GM18508 (cell line): ENCODE measurements at regions not wholly inside any gene's neighbourhood (a gene's known extent, or its start where the extent isn't known, plus 50 kb on each side); places are given as distances from the start of the nearest gene placed in this dataset.
"Not testable (repeated sequence)": the region's sequence is repeated elsewhere in the genome, so short reads cannot be mapped to it uniquely, and the experiment has no call there.

Experiments
- ATAC-seq: cut with Tn5 transposase; IDR thresholded peaks from one replicate; pipeline ENCODE4 v1.9.1; 2021; ENCODE audit warnings: moderate number of reproducible peaks; ENCODE audit not compliant: insufficient read depth, unreplicated experiment

- no peak for ATAC-seq
Observed at GRCh38 chr7:155953781-155954549, 141.7 kb upstream of the SHH start.

DNA sequence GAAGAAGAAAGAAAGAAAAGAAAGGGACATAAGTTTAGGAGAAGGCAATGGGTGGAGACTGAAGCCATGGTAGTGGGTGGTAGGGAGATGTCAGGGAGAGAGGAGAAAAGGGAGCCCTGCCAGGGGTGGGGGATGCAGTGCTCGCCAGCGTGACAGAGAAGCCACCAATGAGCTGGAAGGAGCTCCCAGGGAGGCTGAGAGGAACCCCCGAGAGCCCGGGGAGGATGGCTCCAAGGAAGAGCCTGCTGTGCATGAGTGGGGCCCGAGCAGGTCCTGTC, 141.2 kb upstream of the SHH start:
- ATAC-seq = no peak

- ATAC-seq = no peak
Observed at GRCh38 chr7:155951554-155952158, 139.4 kb upstream of the SHH start.

DNA sequence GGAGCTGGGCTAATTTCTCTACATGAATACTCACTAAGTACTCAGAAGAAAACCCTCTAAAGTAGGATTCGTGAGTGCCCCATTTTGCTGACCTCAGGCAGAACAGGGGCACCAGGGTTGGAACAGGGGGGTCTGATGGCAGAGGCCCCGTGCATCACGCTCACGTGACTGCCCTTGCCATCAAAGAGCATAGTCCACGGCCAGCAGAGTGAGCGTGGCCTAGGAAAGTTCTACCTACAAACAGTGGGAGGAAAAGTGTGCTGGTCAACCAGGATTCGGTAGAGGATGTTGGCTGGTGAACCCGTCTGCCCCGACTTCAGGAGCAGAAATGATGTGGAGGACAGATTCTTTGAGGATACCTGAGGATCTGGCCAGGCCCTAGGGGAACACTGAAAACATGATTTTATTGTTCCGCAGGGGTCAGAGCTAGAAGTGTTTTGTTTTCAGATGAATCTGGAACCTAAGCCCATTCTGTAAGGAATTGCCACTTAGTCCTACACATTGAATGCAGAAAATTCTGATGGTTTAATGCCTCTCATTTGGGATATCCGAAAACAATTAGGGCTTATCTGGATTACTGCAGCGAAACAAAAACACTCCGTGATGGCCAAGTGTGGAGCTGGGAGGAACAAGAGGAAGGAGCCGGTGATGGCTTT, 138.8 kb upstream of the SHH start:
- no peak for ATAC-seq

GRCh38 chr7:155948845-155949244, 136.6 kb upstream of the SHH start:
- ATAC-seq = no peak

DNA sequence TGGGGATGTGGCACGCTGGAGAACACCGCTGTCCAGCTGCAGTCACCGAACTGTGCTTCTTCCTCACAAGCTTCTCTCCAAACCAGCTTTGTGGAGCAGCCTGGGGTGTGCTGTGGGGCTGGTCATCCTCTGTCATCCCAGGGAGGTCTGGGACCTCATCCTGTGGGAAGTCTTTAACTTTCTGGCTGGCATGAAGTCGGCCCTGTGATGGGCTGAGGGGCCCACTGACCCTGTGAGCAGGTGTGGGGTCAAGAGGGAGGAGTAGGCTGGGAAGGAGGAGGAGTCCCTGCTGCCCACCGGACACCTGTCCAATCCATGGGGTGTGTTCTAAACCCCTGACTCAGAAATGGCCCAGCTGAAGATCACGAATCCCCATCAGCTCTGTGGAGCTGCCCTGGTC, 136.2 kb upstream of the SHH start:
- ATAC-seq = no peak

DNA sequence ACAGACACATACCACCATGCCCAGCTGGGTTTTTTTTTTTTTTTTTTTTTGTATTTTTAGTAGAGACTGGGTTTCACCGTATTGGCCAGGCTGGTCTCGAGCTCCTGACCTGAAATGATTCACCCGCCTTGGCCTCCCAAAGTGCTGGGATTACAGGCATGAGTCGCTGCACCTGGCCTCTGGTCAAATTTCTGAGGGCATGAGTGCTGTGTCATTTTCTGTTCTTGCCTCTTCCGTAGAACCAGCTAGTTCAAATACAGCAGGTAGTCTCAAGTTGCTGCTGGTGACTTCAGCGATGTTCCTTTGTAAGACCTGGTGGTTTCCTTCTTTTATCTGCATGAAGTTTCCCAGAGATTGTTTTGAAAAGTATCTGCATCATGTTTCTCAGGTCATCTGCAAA, 134.8 kb upstream of the SHH start:
- no peak for ATAC-seq

DNA sequence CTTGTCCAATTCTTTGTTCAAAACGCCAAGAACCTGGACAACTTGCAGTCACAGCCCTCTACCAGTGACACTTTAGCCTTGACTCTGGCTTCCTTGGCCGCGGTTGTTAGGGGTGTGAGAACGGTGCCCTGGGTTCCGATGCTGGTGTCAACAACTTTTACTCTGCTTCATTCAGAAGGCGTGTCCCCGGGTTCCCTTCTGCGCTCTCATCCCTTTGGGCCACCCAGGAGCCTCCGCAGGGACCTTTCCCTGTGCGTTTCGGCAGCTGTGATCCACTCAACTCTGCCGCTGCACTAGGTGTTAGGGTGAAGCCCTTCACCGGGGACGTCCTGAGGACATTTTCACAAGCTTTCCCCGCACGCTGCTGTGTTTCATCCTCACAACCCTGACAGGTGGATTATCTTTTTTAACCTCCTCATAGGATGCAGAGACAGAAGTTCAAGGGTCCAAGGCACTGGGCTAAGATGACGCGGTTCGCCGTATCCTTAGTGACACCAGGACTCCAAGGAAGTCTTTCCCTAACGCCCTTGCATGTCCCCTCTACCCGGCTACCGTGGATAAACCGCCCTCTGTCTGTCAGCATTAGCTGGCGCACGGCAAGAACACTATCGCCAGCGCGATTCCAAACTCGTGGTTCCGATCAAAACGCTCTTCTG, 133.5 kb upstream of the SHH start:
- no peak for ATAC-seq

- no peak for ATAC-seq
Observed at GRCh38 chr7:155944901-155945300, 132.6 kb upstream of the SHH start.

DNA sequence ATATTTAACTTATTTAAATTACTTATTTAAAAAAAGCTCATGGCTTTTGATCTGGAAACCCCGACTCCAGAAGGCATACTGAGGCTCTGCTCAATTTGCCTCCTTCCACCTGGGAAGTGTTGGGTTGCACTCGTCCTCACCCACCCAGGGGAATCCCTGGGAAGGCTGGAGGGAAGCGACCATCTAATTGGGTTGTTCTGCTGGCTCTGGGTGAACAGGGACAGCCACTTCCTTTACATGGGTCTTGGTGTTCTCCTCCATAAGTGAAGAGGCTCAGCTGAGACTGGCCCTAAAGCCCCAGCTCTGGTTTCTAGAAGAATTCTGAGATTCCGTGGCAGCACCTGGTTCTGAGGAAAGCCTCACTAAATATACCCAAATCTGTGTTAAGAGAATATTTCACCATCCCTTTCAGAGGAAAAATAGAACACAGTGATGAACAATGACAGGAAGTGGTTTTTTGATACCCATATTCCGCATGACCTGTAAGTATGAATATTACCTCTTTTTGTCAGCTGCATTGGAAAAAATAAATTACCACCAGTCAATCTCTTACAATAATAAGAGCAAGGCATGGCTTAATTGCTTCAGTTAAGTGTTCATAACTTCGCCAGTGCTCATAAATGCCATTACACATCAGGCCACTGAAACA, 131.1 kb upstream of the SHH start:
- ATAC-seq = no peak

DNA sequence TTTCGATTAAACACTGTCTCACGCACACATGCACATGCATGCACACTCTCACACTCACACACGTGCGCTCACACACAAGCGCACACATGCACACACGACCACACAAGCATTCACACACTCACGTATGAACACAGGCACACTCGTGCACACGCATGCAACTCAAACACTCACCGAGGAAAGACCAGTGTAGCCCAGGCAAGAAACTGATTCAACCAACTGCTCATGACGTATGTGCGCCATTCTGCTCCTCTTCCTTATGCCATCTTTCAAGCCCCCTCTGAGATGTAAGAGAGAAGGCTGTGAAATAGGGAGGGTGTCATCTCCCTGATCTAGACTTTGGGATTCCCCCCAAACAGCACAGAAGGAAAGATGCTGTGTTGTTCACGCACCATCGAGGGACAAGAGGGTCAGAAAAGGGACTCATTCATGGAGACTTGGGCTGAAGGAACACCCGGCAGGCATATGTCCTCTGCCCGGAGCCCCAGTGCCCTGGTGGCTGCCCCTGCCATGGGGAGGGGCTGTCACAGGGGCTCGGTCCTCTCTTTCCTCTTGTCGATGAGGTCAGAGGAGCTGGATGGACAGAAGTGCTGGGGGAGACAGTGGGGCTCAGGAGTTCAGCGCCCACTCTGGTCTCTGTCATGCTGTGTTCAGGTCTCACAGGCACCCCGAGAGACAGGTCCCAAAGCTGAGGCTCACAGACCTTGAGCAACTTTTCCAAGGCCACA, 130.1 kb upstream of the SHH start:
- no peak for ATAC-seq

DNA sequence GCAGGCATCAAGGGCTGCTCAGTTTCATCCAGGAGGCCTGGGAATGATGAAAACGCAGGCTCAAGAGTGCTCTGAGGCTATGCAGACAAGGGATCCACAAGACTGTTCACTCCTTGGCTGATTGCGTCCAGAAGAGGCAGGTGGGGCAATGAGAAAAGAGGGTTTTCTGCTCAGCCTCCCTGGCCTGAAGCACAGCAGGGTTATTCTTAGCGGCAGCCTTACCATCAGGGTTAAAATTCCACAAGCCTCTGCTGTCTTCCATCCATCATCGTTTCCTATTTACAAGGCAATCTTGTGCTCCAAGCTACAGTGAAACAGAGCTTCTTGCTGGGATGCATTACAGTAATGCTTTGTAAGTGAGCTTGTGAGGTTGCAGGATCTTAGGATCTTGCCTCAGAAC, 129.4 kb upstream of the SHH start:
- ATAC-seq = no peak

GRCh38 chr7:155939350-155939749, 127.1 kb upstream of the SHH start:
- ATAC-seq = no peak

DNA sequence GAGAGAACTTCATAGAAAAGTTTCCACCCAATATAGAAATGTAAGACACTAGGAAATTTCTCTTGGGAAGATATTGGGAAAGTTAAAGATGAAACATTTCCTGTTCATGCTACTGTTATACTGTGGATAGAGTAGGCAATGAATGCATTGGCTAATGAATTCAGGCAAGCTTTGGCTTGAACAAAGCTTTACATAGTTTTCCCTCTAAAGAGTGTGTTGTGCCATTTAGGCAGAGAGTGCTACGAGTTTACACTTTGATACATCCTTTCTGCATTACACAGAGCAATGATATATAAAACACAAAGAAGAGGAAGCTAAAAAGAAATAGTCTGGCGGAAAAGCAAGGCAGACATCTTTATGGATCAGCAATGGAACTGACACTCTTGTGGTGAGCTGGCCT, 125.9 kb upstream of the SHH start:
- ATAC-seq = no peak

DNA sequence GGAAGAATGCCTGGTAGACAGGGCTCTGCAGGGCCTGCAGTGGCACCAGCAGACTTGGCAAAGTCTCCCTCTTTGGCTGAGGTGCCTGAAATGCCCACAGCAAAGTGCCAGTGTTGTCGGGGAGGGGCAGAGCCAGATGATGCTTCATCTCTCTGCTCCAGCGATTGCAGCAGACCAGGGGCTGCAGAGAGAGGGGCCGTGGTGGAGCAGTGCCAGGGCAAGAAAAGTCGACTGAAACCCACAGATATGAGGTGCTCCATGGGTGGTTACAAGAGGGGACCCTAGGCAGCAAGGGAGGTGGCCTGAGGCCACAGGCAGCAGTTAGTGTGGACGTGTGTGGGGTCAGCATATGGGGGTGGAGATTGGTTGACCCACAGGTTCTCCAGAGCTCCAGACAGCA, 123.5 kb upstream of the SHH start:
- ATAC-seq = no peak

DNA sequence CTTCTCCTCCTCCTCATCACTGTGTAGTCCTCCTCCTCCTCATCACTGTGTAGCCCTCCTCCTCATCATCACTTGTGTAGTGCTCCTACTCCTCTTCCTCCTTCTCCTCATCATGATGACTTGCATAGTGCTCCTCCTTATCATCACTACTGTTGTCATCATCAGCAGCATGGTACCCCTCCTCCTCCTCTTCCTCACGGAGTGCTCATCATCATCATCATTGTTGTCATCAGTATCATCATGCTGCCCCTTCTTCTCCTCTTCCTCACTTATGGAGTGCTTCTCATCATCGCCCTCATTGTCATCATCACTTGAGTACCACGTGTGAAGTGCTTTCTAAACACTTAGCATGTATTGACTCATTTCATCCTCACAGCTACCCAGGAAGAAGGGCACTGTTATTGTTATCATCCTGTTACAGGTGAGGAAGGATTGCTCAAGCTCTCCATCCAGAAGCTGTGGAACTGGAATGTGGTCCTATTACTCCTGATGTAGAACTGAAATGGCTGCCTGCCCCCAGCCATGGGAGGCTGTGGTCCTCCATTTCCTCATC, 122.8 kb upstream of the SHH start:
- no peak for ATAC-seq

DNA sequence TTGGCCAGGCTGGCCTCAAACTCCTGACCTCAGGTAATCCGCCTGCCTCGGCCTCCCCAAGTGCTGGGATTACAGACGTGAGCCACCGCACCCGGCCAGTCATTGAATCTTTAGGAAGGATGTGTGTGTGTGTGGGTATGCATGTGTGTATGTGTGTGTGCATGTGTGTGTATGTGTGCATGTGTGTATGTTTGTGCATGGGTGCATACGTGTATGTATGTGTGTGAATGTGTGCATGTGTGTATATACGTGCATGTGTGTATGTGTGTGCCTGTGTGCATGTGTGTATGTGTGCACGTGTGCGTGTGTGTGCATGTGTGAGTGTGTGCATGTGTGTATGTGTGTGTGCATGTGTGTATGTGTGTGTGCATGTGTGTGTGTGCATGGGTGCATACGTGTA, 120.1 kb upstream of the SHH start:
- ATAC-seq = not testable (repeated sequence)

DNA sequence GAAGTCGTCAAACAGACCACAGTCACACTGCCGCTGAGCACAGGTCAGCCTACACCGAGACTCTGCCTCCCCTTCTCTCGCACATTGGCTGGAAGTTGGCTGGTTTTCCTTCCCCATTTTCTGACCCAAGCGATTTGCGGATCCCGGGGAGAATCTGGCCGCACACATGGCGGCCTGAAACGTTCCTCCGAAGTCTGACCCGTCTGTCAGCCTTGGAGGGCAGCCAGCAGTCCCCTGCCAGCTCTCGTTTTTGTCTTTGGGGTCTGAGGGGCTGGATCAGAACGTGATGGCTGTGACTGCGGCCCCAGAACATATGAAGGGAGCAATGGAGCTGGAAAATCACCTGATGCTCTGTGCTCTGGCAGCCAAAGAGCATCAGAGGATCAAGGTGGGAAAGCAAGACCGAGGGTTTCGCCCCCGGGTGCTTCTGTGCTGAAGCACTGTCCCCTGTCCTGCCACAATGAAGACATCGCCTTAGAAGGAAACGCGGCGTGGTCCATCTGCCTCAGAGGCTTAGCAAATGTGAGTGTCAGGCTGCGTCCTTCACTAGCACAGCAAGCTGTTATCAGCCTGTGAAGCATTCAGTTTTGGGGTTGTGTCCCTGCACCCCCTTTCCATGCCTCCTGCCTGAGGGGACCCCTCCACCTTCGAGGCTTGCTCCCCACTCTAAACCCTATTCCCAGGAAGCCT, 119.3 kb upstream of the SHH start:
- no peak for ATAC-seq

GRCh38 chr7:155930527-155930926, 118.3 kb upstream of the SHH start:
- no peak for ATAC-seq
